ENCODE measurements at regions not wholly inside any gene's neighbourhood (a gene's known extent, or its start where the extent isn't known, plus 50 kb on each side); places are given as distances from the start of the nearest gene placed in this dataset.
"Not testable (repeated sequence)": the region's sequence is repeated elsewhere in the genome, so short reads cannot be mapped to it uniquely, and the experiment has no call there.

GRCh38 chr9:19927560-19927959 is 138.7 kb upstream of the SLC24A2 start:
- no peak for DNase-seq

GRCh38 chr9:19926774-19927173 is 137.9 kb upstream of the SLC24A2 start:
- no peak for DNase-seq

- DNase-seq, result peak; percentile 72 to 82
Observed at GRCh38 chr9:19925674-19926503, 137.1 kb upstream of the SLC24A2 start.

GRCh38 chr9:19924080-19924479 is 135.2 kb upstream of the SLC24A2 start:
- DNase-seq, result no peak

GRCh38 chr9:19922476-19923118 is 133.8 kb upstream of the SLC24A2 start:
- DNase-seq, result no peak

- no peak for DNase-seq
Observed at GRCh38 chr9:19920401-19920800, 131.6 kb upstream of the SLC24A2 start.

GRCh38 chr9:19918630-19919029 is 129.8 kb upstream of the SLC24A2 start:
- DNase-seq, result no peak

GRCh38 chr9:19914044-19914443 is 125.2 kb upstream of the SLC24A2 start:
- no peak for DNase-seq

GRCh38 chr9:19913151-19913550 is 124.3 kb upstream of the SLC24A2 start:
- no peak for DNase-seq

- DNase-seq, result no peak
Observed at GRCh38 chr9:19903076-19903475, 114.2 kb upstream of the SLC24A2 start.

GRCh38 chr9:19901586-19901985 is 112.7 kb upstream of the SLC24A2 start:
- no peak for DNase-seq

- DNase-seq, result no peak
Observed at GRCh38 chr9:19896161-19896560, 107.3 kb upstream of the SLC24A2 start.

- DNase-seq, result not testable (repeated sequence)
Observed at GRCh38 chr9:19895578-19895977, 106.7 kb upstream of the SLC24A2 start.

GRCh38 chr9:19895006-19895405 is 106.2 kb upstream of the SLC24A2 start:
- DNase-seq, result no peak

GRCh38 chr9:19885608-19886007 is 96.8 kb upstream of the SLC24A2 start:
- DNase-seq, result no peak

GRCh38 chr9:19879062-19879461 is 90.2 kb upstream of the SLC24A2 start:
- DNase-seq, result no peak

GRCh38 chr9:19876569-19877316 is 87.9 kb upstream of the SLC24A2 start:
- DNase-seq, result no peak

GRCh38 chr9:19875291-19875920 is 86.6 kb upstream of the SLC24A2 start:
- no peak for DNase-seq

- not testable (repeated sequence) for DNase-seq
Observed at GRCh38 chr9:19873188-19873587, 84.4 kb upstream of the SLC24A2 start.

- DNase-seq, result no peak
Observed at GRCh38 chr9:19870988-19871387, 82.2 kb upstream of the SLC24A2 start.

GRCh38 chr9:19840953-19841352 is 52.1 kb upstream of the SLC24A2 start:
- DNase-seq, result no peak
